OCI-M1 (cell line): ENCODE measurements at regions not wholly inside any gene's neighbourhood (a gene's known extent, or its start where the extent isn't known, plus 50 kb on each side); places are given as distances from the start of the nearest gene placed in this dataset.
"Not testable (repeated sequence)": the region's sequence is repeated elsewhere in the genome, so short reads cannot be mapped to it uniquely, and the experiment has no call there.

ENCODE experiments used
- DNase-seq: peaks from one replicate; lab custom pipeline; 2025; lab: John Stamatoyannopoulos, UW

- no peak for DNase-seq
Observed at GRCh38 chr2:109690822-109691541, 76.8 kb downstream of the SOWAHC start.

DNA sequence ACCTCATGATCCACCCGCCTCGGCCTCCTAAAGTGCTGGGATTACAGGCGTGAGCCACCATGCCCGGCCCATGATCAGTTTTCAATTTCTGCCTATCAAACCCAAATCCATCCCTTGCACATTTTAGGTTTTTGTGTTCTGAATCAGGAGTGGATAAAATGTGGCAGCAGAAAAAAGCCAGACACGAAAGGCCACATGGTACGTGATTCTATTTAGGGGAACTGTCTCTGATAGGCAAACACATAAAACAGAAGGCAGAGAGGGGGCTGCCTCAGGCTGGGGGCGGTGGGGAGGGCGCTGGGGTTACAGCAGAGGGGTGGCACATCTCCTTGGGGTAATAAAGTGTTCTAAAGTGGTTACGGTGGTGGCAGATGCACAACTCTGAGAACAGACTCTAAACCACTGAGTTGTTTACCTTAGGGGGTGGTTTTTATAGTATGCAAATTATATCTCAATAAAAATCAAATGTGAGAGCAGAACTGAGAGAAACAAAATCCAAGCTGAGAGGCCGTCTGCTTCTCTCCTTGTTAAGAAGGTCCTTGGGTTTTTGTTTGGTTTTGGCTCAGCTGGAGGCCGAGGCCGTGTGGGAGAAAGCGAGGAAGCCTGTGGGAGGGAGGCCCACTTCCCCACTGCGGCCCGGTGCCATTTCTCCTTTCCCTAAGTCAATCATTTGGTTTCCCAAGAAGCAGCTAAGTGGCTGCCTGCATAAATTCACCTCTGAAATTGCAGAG is 78.0 kb downstream of the SOWAHC start:
- no peak for DNase-seq

GRCh38 chr2:109692831-109693230 is 78.7 kb downstream of the SOWAHC start:
- not testable (repeated sequence) for DNase-seq

GRCh38 chr2:109693292-109693691 is 79.1 kb downstream of the SOWAHC start:
- DNase-seq = not testable (repeated sequence)

- DNase-seq = no peak
Observed at GRCh38 chr2:109694190-109694589, 80.0 kb downstream of the SOWAHC start.

- DNase-seq = no peak
Observed at GRCh38 chr2:109695290-109695689, 81.1 kb downstream of the SOWAHC start.

GRCh38 chr2:109699646-109700045 is 85.5 kb downstream of the SOWAHC start:
- no peak for DNase-seq

- no peak for DNase-seq
Observed at GRCh38 chr2:109700680-109701274, 86.6 kb downstream of the SOWAHC start.

- DNase-seq = no peak
Observed at GRCh38 chr2:109701362-109701761, 87.2 kb downstream of the SOWAHC start.

- DNase-seq = no peak
Observed at GRCh38 chr2:109702250-109702985, 88.3 kb downstream of the SOWAHC start.

DNA sequence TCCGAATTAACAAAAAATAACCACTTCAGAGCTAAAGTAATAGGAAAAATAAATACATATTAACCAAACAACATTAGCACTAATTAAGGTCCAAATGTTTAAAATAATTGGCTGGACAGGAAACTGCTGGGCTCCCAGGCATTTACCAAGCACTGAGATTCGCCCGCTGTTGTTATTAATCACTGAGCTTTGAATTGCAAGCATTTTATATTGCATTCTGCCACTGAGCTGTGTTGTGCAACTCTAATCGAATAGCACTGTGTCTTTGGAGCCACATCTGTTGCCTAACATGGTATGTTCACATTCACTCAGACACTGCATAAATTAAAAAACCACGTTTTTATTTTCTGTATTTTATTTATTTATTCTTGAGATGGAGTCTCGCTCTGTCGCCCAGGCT is 88.9 kb downstream of the SOWAHC start:
- DNase-seq = no peak

- no peak for DNase-seq
Observed at GRCh38 chr2:109703798-109704197, 89.6 kb downstream of the SOWAHC start.

DNA sequence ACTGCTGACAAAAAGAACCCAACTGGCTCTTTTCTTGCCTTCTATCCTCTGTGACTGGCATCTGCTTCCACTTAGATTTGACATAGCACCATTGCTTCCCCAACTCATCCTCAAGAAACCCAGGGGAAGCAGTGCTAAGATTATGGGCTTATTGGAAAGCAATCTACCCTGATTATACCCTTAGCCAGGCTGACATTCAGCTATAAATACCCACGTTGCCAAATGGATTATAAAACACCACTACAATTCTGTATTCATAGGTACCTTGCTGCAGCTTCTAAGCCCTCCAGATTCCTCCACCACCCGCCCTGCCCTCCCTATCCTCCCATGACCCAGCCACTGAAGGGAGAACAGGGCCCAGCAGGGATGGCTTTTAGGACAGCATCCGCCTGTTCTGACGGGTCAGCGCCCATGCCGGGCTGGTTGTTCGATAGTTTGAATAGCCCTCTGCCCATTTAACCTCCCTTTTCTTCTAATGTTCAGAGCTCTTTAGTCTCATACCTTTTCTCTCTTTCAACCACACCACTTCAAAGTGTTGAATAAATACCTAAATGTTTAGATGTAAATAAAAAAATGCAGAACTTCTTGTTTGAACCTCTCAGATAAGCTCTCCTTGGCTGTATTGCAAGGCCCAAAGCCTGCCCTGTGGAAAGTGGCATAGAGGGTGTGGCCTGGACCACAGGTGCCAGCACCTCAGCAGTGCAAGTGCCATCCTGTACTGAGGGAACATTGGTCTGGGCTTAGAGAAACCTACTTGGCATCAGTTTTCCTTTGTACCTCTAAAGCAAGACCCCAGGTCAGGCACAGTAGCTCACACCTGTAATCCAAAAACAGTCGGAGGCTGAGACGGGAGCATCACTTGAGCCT is 86.6 kb upstream of the RGPD5 start:
- no peak for DNase-seq

DNA sequence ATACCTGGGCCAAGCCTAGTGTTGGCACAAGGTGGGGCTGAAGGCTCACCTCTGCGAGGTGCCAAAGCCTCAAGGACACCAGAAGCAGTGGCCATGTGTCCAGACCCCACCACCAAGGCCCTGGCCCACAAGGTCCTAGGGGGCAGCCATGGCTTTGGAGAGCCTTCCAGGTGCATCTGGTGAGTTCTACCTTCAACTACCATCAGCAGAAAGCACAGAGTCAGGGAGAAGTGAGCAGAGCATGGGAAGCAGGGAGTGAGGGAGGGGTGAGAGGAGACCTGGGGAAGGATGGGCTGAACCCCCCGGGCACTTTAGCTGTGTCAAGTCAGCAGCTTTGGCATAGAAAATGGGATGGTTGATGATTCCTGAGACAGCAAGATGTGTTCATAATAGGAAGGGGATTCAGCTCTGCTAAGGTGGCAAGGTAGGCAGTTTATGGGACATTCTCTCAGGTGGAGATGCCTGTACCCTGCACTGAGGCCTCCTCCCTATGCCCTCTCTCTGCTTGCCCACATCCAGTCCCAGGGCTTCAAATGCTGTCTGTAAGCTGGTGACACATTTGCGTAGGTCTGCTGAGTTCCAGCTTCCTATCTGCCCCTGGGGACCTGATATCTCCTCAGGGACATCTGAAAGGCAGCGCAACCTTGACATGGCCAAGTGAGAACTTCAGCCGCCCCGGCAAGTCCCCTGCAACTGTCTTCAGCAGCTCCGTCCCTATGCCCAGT is 83.4 kb upstream of the RGPD5 start:
- DNase-seq = no peak

DNA sequence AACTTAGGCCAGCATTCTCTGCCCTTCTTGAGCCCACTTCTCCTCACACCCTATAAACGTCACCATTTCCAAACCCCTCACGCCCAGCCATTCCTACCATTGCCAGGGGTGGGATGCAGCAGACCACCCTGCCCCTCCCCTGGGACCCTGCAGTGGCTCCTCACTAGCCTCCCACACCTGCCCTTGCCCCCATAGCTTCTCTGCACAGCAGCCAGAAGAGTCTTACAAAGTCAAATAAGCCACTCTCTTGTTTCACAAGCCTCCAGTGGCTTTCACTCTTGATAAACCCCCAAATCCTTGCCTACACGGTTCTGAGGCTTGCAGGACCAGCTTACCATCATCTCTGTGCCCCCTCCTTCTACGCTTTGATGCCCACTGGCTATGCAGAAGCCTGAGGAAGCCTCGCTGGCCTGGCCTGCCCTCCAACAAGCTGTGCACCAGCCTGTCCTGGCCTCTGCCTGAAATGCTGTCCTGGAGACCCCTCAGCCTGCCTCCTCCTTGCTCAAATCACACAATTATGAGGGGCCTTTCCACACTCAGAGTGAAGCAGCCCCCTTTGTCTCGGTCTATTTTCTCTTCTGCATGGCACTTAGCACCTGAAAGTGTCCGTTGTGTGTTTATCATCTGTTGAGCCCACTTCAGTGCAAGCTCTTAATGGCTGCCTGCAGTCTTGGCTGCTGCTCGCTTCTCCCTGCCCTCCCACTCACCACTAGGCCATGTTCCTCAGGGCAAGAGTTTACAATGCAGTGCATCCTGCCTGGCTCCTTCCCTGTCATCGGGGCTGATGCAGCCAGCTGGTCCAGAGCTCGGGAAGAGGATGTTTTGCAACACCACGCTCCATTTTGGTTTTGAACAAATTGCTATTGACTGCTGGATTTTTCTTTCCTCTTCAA is 82.6 kb upstream of the RGPD5 start:
- no peak for DNase-seq

GRCh38 chr2:109712123-109712449 is 82.0 kb upstream of the RGPD5 start:
- no peak for DNase-seq

- DNase-seq = no peak
Observed at GRCh38 chr2:109712746-109713145, 81.4 kb upstream of the RGPD5 start.

DNA sequence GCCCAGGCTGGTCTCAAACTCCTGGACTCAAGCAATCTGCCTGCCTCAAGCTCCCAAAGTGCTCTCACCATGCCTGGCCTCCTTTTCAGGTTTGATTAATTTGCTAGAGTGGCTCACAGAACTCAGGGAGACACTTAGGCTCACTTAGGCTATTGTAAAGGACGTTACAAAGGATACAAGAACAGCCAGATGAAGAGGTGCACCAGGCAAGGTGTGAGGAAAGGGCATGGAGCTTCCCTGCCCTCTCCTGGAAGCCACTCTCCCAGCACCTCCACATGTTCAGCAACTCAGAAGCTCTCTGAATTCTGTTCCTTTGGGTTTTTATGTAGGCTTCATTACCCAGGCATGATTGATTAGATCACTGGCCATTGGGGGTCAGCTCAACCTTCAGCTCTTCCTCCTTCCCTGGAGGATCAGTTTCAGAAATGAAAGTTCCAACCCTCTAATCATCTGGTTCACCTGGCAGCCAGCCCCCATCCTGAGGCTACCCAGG is 78.7 kb upstream of the RGPD5 start:
- no peak for DNase-seq

- DNase-seq = not testable (repeated sequence)
Observed at GRCh38 chr2:109716596-109716995, 77.5 kb upstream of the RGPD5 start.

DNA sequence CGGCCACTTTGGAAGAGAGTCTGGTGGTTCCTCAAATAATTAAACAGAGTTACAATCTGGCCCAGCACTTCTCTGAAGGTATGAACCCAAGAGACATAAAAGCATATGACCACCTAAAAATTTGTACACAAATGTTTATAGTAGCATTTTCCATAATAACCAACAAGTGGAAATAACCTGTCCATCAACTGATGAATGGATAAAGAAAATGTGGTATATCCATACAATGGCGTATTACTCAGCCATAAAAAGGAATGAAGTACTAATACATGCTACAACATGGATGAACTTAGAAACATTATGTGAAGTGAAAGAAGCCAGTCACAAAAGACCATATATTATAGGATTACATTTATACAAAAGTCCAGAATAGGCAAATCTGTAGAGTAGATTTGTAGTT is 76.0 kb upstream of the RGPD5 start:
- no peak for DNase-seq
